Spleen (tissue), 7 donors: ENCODE measurements at regions not wholly inside any gene's neighbourhood (a gene's known extent, or its start where the extent isn't known, plus 50 kb on each side); places are given as distances from the start of the nearest gene placed in this dataset.

Experiments used
- POLR2A ChIP-seq, 3 donors: fragments of 450-650 bp; IDR thresholded peaks; one replicate each; pipeline ENCODE4 v1.5.1; 2017; ENCODE audit warnings: antibody characterized with exemption in 3 of 3, mild to moderate bottlenecking in 1 of 3
- POLR2AphosphoS5 ChIP-seq, 3 donors: sonication (generic); formaldehyde crosslinking; IDR thresholded peaks; one replicate each; pipeline ENCODE4 v1.5.1; 2017; ENCODE audit warnings: antibody characterized with exemption in 3 of 3
- TF ChIP-seq, protein P1 (sequence below), 11 experiments: fragments of 200-600 bp in 7 of 11; fragments of 450-650 bp in 4 of 11; sonication (generic) in 4 of 11; IDR thresholded peaks in 8 of 11; conservative IDR thresholded peaks in 3 of 11; 1 replicate in 7 of 11; 2 replicates in 4 of 11; pipeline versions ENCODE4 v1.4.0 to v1.8.0; 2016 to 2021; ENCODE audit warnings: antibody characterized with exemption in 11 of 11, inconsistent platforms in 4 of 11, mild to moderate bottlenecking in 1 of 11
- donor health status: DM: no; HTN: no; CAD: no; lungs with moderate emphysema.
- donor health status: DM: no; HTN: no; CAD: no.
- donor health status: DM: no; HTN: no; CAD: no.

DNA sequence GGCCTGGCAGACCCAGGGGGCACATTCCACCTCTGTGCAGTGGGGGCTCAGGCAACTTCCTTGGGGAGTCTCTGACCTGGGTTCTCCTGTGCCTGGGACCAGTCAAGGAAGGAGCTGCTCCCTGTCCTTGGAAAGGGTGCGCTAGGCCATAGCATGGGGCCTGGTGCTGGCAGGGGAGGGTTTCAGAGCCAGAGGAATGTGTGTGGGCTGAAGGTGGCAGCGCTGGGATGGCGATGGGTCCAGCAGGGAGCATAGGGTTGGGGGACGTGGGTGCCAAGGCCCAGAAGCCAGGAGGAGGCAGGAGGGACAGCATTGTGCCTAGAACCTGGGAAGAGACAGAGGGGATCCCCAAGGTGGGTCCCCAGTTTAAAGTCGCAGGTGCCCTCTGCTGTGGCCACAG is 66.3 kb upstream of the TUBA3E start:
- TF ChIP-seq POLR2A (IDR thresholded peaks at IDR 0.05) = no peak
- TF ChIP-seq, protein P1, sequence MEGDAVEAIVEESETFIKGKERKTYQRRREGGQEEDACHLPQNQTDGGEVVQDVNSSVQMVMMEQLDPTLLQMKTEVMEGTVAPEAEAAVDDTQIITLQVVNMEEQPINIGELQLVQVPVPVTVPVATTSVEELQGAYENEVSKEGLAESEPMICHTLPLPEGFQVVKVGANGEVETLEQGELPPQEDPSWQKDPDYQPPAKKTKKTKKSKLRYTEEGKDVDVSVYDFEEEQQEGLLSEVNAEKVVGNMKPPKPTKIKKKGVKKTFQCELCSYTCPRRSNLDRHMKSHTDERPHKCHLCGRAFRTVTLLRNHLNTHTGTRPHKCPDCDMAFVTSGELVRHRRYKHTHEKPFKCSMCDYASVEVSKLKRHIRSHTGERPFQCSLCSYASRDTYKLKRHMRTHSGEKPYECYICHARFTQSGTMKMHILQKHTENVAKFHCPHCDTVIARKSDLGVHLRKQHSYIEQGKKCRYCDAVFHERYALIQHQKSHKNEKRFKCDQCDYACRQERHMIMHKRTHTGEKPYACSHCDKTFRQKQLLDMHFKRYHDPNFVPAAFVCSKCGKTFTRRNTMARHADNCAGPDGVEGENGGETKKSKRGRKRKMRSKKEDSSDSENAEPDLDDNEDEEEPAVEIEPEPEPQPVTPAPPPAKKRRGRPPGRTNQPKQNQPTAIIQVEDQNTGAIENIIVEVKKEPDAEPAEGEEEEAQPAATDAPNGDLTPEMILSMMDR (IDR thresholded peaks at IDR 0.05 in 8 of 11, conservative IDR thresholded peaks at IDR 0.05 in 3 of 11) = no peak
- no peak for TF ChIP-seq POLR2AphosphoS5 (IDR thresholded peaks at IDR 0.05)
